Prostate gland (tissue), 2 donors: ENCODE measurements at regions not wholly inside any gene's neighbourhood (a gene's known extent, or its start where the extent isn't known, plus 50 kb on each side); places are given as distances from the start of the nearest gene placed in this dataset.

Experiments
- CTCF ChIP-seq, 4 experiments: fragments of 200-600 bp in 2 of 4; fragments of 450-650 bp in 2 of 4; sonication (generic) in 2 of 4; IDR thresholded peaks; 1 replicate in 3 of 4; 2 replicates in 1 of 4; pipeline ENCODE4 v1.5.1; 2016 to 2019; ENCODE audit warnings: antibody characterized with exemption in 4 of 4, mild to moderate bottlenecking in 2 of 4, moderate library complexity in 2 of 4
- POLR2AphosphoS5 ChIP-seq: sonication (generic); formaldehyde crosslinking; IDR thresholded peaks from one replicate; pipeline ENCODE4 v1.6.1; 2017; ENCODE audit warnings: antibody characterized with exemption

- TF ChIP-seq CTCF (IDR thresholded peaks at IDR 0.05) (no peak), POLR2AphosphoS5 (no peak)
Measured at GRCh38 chr14:51307551-51307950, 67.5 kb downstream of the TMX1 start.
